Inflammatory macrophage treated with lipopolysaccharide for 1 hour (primary cell): ENCODE measurements at regions not wholly inside any gene's neighbourhood (a gene's known extent, or its start where the extent isn't known, plus 50 kb on each side); places are given as distances from the start of the nearest gene placed in this dataset.
A peak's percentile ranks its signal among the peaks of the same experiment; 100 is the strongest.

ENCODE experiments used
- DNase-seq, 2 donors: peaks; one replicate each; pipeline ENCODE4 v3.0.0-alpha.2; 2020 to 2022

- DNase-seq, result no peak
Observed at GRCh38 chr10:62550173-62550572, 176.0 kb downstream of the ZNF365 start.

GRCh38 chr10:62554632-62555199 lies 180.5 kb downstream of the ZNF365 start:
- peak; percentile 61 to 78 for DNase-seq

- DNase-seq, result no peak
Observed at GRCh38 chr10:62559481-62560200, 185.5 kb downstream of the ZNF365 start.

- DNase-seq, result no peak
Observed at GRCh38 chr10:62560201-62560819, 186.1 kb downstream of the ZNF365 start.

- DNase-seq, result no peak
Observed at GRCh38 chr10:62561151-62561550, 187.0 kb downstream of the ZNF365 start.

- peak in 1 of 2 donors; percentile 50 for DNase-seq
Observed at GRCh38 chr10:62562101-62562500, 187.9 kb downstream of the ZNF365 start.

- DNase-seq, result no peak
Observed at GRCh38 chr10:62562795-62563194, 188.6 kb downstream of the ZNF365 start.

- no peak for DNase-seq
Observed at GRCh38 chr10:62573929-62574328, 199.8 kb downstream of the ZNF365 start.

- no peak for DNase-seq
Observed at GRCh38 chr10:62577076-62577475, 202.9 kb downstream of the ZNF365 start.

- peak in 1 of 2 donors; percentile 30 for DNase-seq
Observed at GRCh38 chr10:62577666-62578291, 203.6 kb downstream of the ZNF365 start.

- no peak for DNase-seq
Observed at GRCh38 chr10:62578301-62578700, 204.1 kb downstream of the ZNF365 start.

- peak; percentile 26 to 61 for DNase-seq
Observed at GRCh38 chr10:62578916-62579315, 204.7 kb downstream of the ZNF365 start.

- no peak for DNase-seq
Observed at GRCh38 chr10:62580396-62580795, 206.2 kb downstream of the ZNF365 start.

GRCh38 chr10:62581351-62581750 lies 207.2 kb downstream of the ZNF365 start:
- DNase-seq, result no peak

GRCh38 chr10:62582101-62582705 lies 208.0 kb downstream of the ZNF365 start:
- peak; percentile 68 to 89 for DNase-seq

- peak; percentile 78 to 96 for DNase-seq
Observed at GRCh38 chr10:62582804-62583208, 208.6 kb downstream of the ZNF365 start.

- peak; percentile 43 to 68 for DNase-seq
Observed at GRCh38 chr10:62583876-62584615, 209.9 kb downstream of the ZNF365 start.

- DNase-seq, result peak in 1 of 2 donors; percentile 59
Observed at GRCh38 chr10:62584731-62585130, 210.6 kb downstream of the ZNF365 start.

- no peak for DNase-seq
Observed at GRCh38 chr10:62585211-62585775, 211.1 kb downstream of the ZNF365 start.

GRCh38 chr10:62587011-62587410 lies 212.8 kb downstream of the ZNF365 start:
- no peak for DNase-seq

GRCh38 chr10:62588116-62588515 lies 213.9 kb downstream of the ZNF365 start:
- DNase-seq, result no peak

- DNase-seq, result no peak
Observed at GRCh38 chr10:62589689-62590088, 214.8 kb upstream of the ADO start.
